Testis (tissue), 2 donors: ENCODE measurements at regions not wholly inside any gene's neighbourhood (a gene's known extent, or its start where the extent isn't known, plus 50 kb on each side); places are given as distances from the start of the nearest gene placed in this dataset.

ENCODE experiments used
- DNase-seq: peaks from one replicate; pipeline ENCODE4 v3.0.0-alpha.2; 2019
- H3K27ac ChIP-seq, 2 donors: fragments of 200-600 bp; sonication (generic); one replicate each; pipeline ENCODE4 v1.5.1; 2019
- H3K27me3 ChIP-seq: fragments of 200-600 bp; sonication (generic); one replicate; pipeline ENCODE4 v1.5.1; 2019
- H3K36me3 ChIP-seq: fragments of 200-600 bp; sonication (generic); one replicate; pipeline ENCODE4 v1.5.1; 2017; ENCODE audit warnings: low read depth; ENCODE audit errors: missing control alignments
- H3K4me1 ChIP-seq: fragments of 200-600 bp; sonication (generic); one replicate; pipeline ENCODE4 v1.5.1; 2019
- H3K4me3 ChIP-seq, 2 donors: fragments of 200-600 bp; sonication (generic); one replicate each; pipeline ENCODE4 v1.5.1; 2017 to 2019
- H3K9me3 ChIP-seq: fragments of 200-600 bp; sonication (generic); one replicate; pipeline ENCODE4 v1.5.1; 2017
- POLR2A ChIP-seq: fragments of 450-650 bp; IDR thresholded peaks from one replicate; pipeline ENCODE4 v1.6.1; 2017; ENCODE audit warnings: antibody characterized with exemption, mild to moderate bottlenecking, moderate library complexity
- WGBS, 2 donors: methylation state at CpG; one replicate each; pipeline ENCODE4 v1.1.5; 2018; 5-methylcytosine and 5-hydroxymethylcytosine counted together
- intact Hi-C: fragments of 100-400 bp; cut with DNase I; formaldehyde crosslinking; loops from one replicate; pipeline ENCODE4 v1.15.1; 2023; ENCODE audit warnings: low total_unique reads
- TF ChIP-seq, protein P1 (sequence below), 3 experiments: fragments of 450-650 bp in 2 of 3; fragments of 200-600 bp in 1 of 3; sonication (generic) in 1 of 3; IDR thresholded peaks; one replicate each; pipeline ENCODE4 v1.5.1; 2016 to 2019; ENCODE audit warnings: antibody characterized with exemption in 3 of 3, mild to moderate bottlenecking in 2 of 3, moderate library complexity in 1 of 3

GRCh38 chr16:79876332-79876730, 275.8 kb upstream of the MAF start:
- intact Hi-C loops = no loop called here

DNA sequence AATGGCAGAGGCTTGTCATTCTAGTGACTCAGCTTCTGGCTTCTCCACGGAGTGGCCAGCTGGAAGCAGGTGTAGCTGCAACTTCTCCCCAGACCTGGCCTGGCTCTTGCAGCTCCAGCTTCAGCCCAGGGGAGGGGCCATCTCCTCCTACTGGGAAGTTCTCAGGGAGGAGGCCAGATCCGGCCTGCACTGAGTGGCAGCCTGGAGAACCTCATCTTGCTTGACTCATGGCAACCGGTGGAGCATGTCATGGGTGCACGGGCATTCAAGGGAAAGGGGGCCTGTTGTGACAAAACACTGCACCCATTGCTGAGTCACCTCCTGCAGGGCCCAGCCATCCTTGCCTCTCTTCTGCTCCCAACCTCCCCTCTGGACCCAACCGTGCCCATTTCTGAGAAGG, 273.9 kb upstream of the MAF start:
- Histone ChIP-seq H3K36me3 (no peaks in the 10 kb centered on the region), H3K27ac (no peak overlapping the region), H3K27me3 (no peaks in the 10 kb centered on the region), H3K9me3 (no peaks in the 10 kb centered on the region), H3K4me3 (no peak overlapping the region), H3K4me1 (no peaks in the 10 kb centered on the region)
- 82% methylated on average over 5 of the region's 5 CpGs; no CpG with 5 or more reads in 1 of the 2 donors for WGBS, 2 donors
- no peak for DNase-seq
- no peak for TF ChIP-seq POLR2A
- TF ChIP-seq, protein P1, sequence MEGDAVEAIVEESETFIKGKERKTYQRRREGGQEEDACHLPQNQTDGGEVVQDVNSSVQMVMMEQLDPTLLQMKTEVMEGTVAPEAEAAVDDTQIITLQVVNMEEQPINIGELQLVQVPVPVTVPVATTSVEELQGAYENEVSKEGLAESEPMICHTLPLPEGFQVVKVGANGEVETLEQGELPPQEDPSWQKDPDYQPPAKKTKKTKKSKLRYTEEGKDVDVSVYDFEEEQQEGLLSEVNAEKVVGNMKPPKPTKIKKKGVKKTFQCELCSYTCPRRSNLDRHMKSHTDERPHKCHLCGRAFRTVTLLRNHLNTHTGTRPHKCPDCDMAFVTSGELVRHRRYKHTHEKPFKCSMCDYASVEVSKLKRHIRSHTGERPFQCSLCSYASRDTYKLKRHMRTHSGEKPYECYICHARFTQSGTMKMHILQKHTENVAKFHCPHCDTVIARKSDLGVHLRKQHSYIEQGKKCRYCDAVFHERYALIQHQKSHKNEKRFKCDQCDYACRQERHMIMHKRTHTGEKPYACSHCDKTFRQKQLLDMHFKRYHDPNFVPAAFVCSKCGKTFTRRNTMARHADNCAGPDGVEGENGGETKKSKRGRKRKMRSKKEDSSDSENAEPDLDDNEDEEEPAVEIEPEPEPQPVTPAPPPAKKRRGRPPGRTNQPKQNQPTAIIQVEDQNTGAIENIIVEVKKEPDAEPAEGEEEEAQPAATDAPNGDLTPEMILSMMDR (IDR thresholded peaks at IDR 0.05) = no peak
- intact Hi-C loops = no loop called here

More at GRCh38 chr16:79876332-79876730, 275.8 kb upstream of the MAF start:
- no peak overlapping the region for H3K27ac ChIP-seq
- no peaks in the 10 kb centered on the region for H3K4me1 ChIP-seq
- H3K9me3 ChIP-seq = no peaks in the 10 kb centered on the region
- no peaks in the 10 kb centered on the region for H3K36me3 ChIP-seq
- TF ChIP-seq POLR2A = no peak
- TF ChIP-seq, protein P1 (IDR thresholded peaks at IDR 0.05) = no peak
- WGBS, 2 donors = 82 to 93% methylated on average over 3 of the region's 3 CpGs
- no peak overlapping the region for H3K4me3 ChIP-seq
- H3K27me3 ChIP-seq = no peaks in the 10 kb centered on the region
- no peak for DNase-seq

GRCh38 chr16:79873825-79874224, 273.3 kb upstream of the MAF start:
- no peak overlapping the region for H3K27ac ChIP-seq
- DNase-seq = no peak
- H3K4me1 ChIP-seq = no peaks in the 10 kb centered on the region
- no peak for TF ChIP-seq POLR2A
- TF ChIP-seq, protein P1 (IDR thresholded peaks at IDR 0.05) = no peak
- no peaks in the 10 kb centered on the region for H3K9me3 ChIP-seq
- H3K4me3 ChIP-seq = no peak overlapping the region
- 79 to 80% methylated on average over 5 of the region's 5 CpGs for WGBS, 2 donors
- intact Hi-C loops = no loop called here
- H3K36me3 ChIP-seq = no peaks in the 10 kb centered on the region
- H3K27me3 ChIP-seq = no peaks in the 10 kb centered on the region

DNA sequence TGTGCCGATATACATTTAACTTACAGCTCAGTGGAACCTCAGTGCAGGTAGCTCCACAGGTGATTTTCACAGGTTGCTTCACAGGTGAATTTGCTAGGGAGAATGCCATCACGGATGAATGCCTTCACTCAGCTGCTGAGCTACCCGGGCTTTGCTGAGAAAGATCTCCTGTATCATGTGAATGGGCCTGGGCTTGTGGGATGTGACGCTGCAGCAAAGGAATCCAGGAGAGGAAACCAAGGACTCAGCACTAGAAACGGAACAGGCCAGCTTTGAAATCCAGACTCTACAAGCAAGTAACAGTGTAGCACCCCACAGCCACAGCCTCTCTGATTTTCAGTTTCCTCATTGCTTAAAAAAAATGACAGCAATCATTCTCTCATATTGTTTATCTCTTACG, 271.4 kb upstream of the MAF start:
- intact Hi-C loops = no loop called here
- Histone ChIP-seq H3K4me3 (no peak overlapping the region), H3K36me3 (no peaks in the 10 kb centered on the region), H3K27me3 (no peaks in the 10 kb centered on the region), H3K27ac (no peak overlapping the region), H3K9me3 (no peaks in the 10 kb centered on the region), H3K4me1 (no peaks in the 10 kb centered on the region)
- WGBS, 2 donors = 83 to 93% methylated on average over 6 of the region's 6 CpGs
- TF ChIP-seq POLR2A = no peak
- TF ChIP-seq, protein P1 (IDR thresholded peaks at IDR 0.05) = no peak
- DNase-seq = no peak

DNA sequence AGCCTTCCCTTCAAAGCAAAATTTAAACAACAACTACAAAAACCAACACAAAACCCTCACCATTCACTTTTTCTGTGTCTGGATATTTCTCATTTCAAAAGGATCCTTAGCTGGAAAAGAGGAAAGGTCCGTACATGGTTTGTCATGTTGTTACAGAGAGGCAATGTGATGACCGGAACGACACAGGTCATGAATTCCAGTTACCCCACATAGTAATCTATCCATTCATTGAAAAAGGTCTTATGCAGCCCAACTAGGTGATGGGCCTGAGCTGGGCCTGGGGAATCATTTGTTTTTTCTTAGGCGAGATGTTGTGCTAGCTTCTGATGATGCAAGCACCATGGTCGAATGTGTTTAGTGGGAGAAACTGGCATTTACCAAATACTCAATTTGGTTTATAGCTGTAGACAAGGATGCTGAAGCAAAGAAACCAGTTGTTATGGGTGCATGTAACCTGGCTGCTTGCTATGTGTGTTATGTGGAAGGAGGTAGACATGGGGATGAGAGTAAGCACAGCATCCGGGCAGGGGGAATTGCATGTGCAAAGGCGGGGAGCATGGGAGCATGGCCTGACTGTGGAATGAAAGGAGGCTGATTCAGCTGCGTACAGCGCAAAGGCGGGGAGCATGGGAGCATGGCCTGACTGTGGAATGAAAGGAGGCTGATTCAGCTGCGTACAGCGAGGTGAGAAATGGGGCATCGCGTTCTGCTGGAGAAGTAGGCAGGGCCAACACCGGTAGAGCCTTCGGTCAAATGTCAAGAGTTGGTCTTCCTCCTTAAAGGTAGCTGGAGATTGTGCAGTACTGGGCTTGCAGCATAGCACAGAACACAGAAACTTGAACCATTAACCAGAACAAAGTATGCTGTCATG, 269.7 kb upstream of the MAF start:
- intact Hi-C loops = no loop called here

More for the DNA sequence above, 269.7 kb upstream of the MAF start:
- Histone ChIP-seq H3K9me3 (no peaks in the 10 kb centered on the region), H3K36me3 (no peaks in the 10 kb centered on the region), H3K27me3 (no peaks in the 10 kb centered on the region), H3K4me3 (no peak overlapping the region), H3K27ac (no peak overlapping the region), H3K4me1 (no peaks in the 10 kb centered on the region)
- 93 to 95% methylated on average over 16 of the region's 16 CpGs for WGBS, 2 donors
- no peak for DNase-seq
- no peak for TF ChIP-seq POLR2A
- TF ChIP-seq, protein P1 (IDR thresholded peaks at IDR 0.05) = no peak
